Panc1 (cell line): ENCODE measurements at regions not wholly inside any gene's neighbourhood (a gene's known extent, or its start where the extent isn't known, plus 50 kb on each side); places are given as distances from the start of the nearest gene placed in this dataset.

ENCODE experiments used
- ATAC-seq: fragments of 200-7000 bp; cut with Tn5 transposase; 2 replicates; pipeline ENCODE4 v1.9.1; 2020; ENCODE audit warnings: mild to moderate bottlenecking, moderate library complexity
- BruUV-seq: library from RNA; stranded (reverse); fragments of 400-500 nt; replicated peaks from 2 replicates; lab custom pipeline; 2021; lab: Mats Ljungman, UMichigan
- CTCF ChIA-PET: fragments of 300-600 bp; sonication (Branson Sonifier 250); formaldehyde crosslinking; loops from one replicate; lab custom pipeline; 2022; ENCODE audit warnings: antibody characterized with exemption; lab: Charles Lee
- POLR2A ChIA-PET: fragments of 300-600 bp; sonication (Branson Sonifier 250); formaldehyde crosslinking; loops from one replicate; lab custom pipeline; 2022; ENCODE audit warnings: antibody characterized with exemption; lab: Charles Lee
- DNase-seq: peaks from one replicate; pipeline ENCODE4 v3.0.0-alpha.2; 2010; ENCODE audit warnings: low read depth, low spot score
- H3K27ac ChIP-seq: 2 replicates; pipeline ENCODE4 v1.5.1; 2011; ENCODE audit warnings: mild to moderate bottlenecking, low read length, inconsistent platforms
- H3K27me3 ChIP-seq: fragments of 200-500 bp; sonication (Bioruptor generic); 2 replicates; pipeline ENCODE4 v1.6.0; 2014; ENCODE audit warnings: low read length, inconsistent platforms; ENCODE audit not compliant: control insufficient read depth, insufficient read depth
- H3K36me3 ChIP-seq: fragments of 200-500 bp; sonication (Bioruptor generic); 2 replicates; pipeline ENCODE4 v1.5.1; 2014; ENCODE audit warnings: inconsistent platforms, mild to moderate bottlenecking, low read length, moderate library complexity; ENCODE audit not compliant: control insufficient read depth, insufficient read depth
- H3K4me1 ChIP-seq: 2 replicates; pipeline ENCODE4 v1.5.1; 2011; ENCODE audit warnings: inconsistent platforms, mild to moderate bottlenecking, low read length, moderate library complexity; ENCODE audit not compliant: control insufficient read depth, insufficient read depth
- H3K4me3 ChIP-seq, 2 experiments: 2 replicates each; pipeline ENCODE4 v1.5.1; 2011 to 2012; ENCODE audit warnings: low read depth in 2 of 2, low read length in 2 of 2, mild to moderate bottlenecking in 2 of 2, inconsistent platforms in 1 of 2, moderate library complexity in 1 of 2
- H3K9me3 ChIP-seq: fragments of 200-500 bp; sonication (Bioruptor generic); 2 replicates; pipeline ENCODE4 v1.5.1; 2014; ENCODE audit warnings: low read depth, mild to moderate bottlenecking, inconsistent platforms, low read length, moderate library complexity; ENCODE audit not compliant: control insufficient read depth, insufficient read depth
- CTCF ChIP-seq: fragments of 450-650 bp; IDR thresholded peaks from 2 replicates; pipeline ENCODE4 v1.5.1; 2017; ENCODE audit warnings: mild to moderate bottlenecking
- POLR2AphosphoS5 ChIP-seq: IDR thresholded peaks from 2 replicates; pipeline ENCODE4 v1.6.1; 2012; ENCODE audit warnings: mild to moderate bottlenecking, low read depth, low read length, moderate library complexity
- SIN3A ChIP-seq: IDR thresholded peaks from 2 replicates; pipeline ENCODE4 v1.6.1; 2012; ENCODE audit warnings: low read depth, mild to moderate bottlenecking, low read length, moderate library complexity, borderline replicate concordance; ENCODE audit not compliant: insufficient read depth
- TCF7L2 ChIP-seq: IDR thresholded peaks from 2 replicates; pipeline ENCODE4 v1.6.1; 2011; ENCODE audit warnings: mild to moderate bottlenecking, low read depth, low read length, inconsistent platforms
- in situ Hi-C: cut with HindIII; loops from 2 replicates; pipeline ENCODE4 v1.10.0; 2016; ENCODE audit warnings: low sequenced_read_pairs, low pct_unique_long_range_greater_than_20kb
- intact Hi-C: fragments of 100-400 bp; cut with micrococcal nuclease; formaldehyde crosslinking; loops from one replicate; pipeline ENCODE4 v1.10.0; 2022; ENCODE audit not compliant: unreplicated experiment
- TF ChIP-seq, protein P1 (sequence below), 2 experiments: IDR thresholded peaks; 2 replicates each; pipeline ENCODE4 v1.6.1; 2011 to 2012; ENCODE audit warnings: low read depth in 2 of 2, control low read depth in 1 of 2, low read length in 1 of 2, mild to moderate bottlenecking in 1 of 2, moderate library complexity in 1 of 2; ENCODE audit not compliant: insufficient read depth in 1 of 2

GRCh38 chr3:3355442-3355841 lies 176.0 kb upstream of the CRBN start:
- no peak overlapping the region for H3K4me3 ChIP-seq
- no peaks in the 10 kb centered on the region for H3K36me3 ChIP-seq
- ATAC-seq: no peak
- no TSS peak for BruUV-seq
- in situ Hi-C loops (no loop called here), intact Hi-C loops (no loop called here)
- ChIA-PET POLR2A (no interaction called here), CTCF (no interaction called here)
- no peaks in the 10 kb centered on the region for H3K9me3 ChIP-seq
- TF ChIP-seq, protein P1, sequence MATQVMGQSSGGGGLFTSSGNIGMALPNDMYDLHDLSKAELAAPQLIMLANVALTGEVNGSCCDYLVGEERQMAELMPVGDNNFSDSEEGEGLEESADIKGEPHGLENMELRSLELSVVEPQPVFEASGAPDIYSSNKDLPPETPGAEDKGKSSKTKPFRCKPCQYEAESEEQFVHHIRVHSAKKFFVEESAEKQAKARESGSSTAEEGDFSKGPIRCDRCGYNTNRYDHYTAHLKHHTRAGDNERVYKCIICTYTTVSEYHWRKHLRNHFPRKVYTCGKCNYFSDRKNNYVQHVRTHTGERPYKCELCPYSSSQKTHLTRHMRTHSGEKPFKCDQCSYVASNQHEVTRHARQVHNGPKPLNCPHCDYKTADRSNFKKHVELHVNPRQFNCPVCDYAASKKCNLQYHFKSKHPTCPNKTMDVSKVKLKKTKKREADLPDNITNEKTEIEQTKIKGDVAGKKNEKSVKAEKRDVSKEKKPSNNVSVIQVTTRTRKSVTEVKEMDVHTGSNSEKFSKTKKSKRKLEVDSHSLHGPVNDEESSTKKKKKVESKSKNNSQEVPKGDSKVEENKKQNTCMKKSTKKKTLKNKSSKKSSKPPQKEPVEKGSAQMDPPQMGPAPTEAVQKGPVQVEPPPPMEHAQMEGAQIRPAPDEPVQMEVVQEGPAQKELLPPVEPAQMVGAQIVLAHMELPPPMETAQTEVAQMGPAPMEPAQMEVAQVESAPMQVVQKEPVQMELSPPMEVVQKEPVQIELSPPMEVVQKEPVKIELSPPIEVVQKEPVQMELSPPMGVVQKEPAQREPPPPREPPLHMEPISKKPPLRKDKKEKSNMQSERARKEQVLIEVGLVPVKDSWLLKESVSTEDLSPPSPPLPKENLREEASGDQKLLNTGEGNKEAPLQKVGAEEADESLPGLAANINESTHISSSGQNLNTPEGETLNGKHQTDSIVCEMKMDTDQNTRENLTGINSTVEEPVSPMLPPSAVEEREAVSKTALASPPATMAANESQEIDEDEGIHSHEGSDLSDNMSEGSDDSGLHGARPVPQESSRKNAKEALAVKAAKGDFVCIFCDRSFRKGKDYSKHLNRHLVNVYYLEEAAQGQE (IDR thresholded peaks at IDR 0.05; ENCODE audit: insufficient read depth in 1 of 2, low read depth in 2 of 2, low read length in 1 of 2): no peak
- TF ChIP-seq TCF7L2 (no peak), CTCF (no peak), POLR2AphosphoS5 (no peak), SIN3A (no peak)
- no peak for DNase-seq
- no peaks in the 10 kb centered on the region for H3K4me1 ChIP-seq
- H3K27me3 ChIP-seq: no peaks in the 10 kb centered on the region
- H3K27ac ChIP-seq: no peak overlapping the region

- no peaks in the 10 kb centered on the region for H3K4me1 ChIP-seq
- BruUV-seq: no TSS peak
- H3K4me3 ChIP-seq: no peak overlapping the region
- intact Hi-C loops (no loop called here), in situ Hi-C loops (no loop called here)
- ChIA-PET POLR2A (no interaction called here), CTCF (no interaction called here)
- no peak for DNase-seq
- H3K9me3 ChIP-seq: no peaks in the 10 kb centered on the region
- H3K27me3 ChIP-seq: no peaks in the 10 kb centered on the region
- no peak for ATAC-seq
- H3K27ac ChIP-seq: no peak overlapping the region
- H3K36me3 ChIP-seq: no peaks in the 10 kb centered on the region
- TF ChIP-seq SIN3A: no peak
- no peak for TF ChIP-seq TCF7L2
- TF ChIP-seq CTCF: no peak
- TF ChIP-seq POLR2AphosphoS5: no peak
- TF ChIP-seq, protein P1 (IDR thresholded peaks at IDR 0.05; ENCODE audit: insufficient read depth in 1 of 2, low read depth in 2 of 2, low read length in 1 of 2): no peak
These were observed 173.7 kb upstream of the CRBN start for GRCh38 chr3:3353153-3353552.
